ENCODE measurements at regions not wholly inside any gene's neighbourhood (a gene's known extent, or its start where the extent isn't known, plus 50 kb on each side); places are given as distances from the start of the nearest gene placed in this dataset.

DNA sequence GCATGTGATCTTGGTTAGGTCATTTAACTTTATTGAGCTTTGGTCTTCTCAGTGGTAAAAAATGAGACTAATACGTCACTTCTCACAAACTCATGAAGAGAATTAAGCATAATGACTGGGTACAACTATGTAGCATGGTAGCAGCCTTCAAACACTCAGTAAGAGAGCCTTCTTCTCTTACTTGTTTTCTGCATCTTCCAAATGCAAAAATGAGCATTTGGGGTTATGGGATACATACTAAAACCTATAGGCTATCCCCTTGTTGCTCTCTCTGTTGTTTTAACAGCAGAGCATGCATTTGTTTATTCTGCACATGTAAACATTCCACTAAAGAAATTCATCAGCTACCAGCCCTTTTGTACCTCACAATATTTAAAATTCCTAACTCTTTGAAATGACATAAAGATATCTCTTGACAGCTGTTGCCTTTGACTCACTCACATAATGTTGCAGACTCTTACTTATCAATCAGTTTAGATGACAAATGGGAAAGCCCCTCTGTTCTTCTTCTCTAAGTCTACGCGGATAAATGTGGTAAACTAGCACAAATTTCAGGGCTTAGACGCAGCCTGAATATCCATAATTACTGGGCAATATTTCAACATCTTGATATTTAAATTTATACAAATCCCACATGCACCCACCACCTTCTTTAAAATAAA, 327.3 kb upstream of the SATB1 start:
- no peak overlapping the region for H3K4me3 ChIP-seq (ENCODE audit: low read depth, low read length)
- H3K9me3 ChIP-seq (ENCODE audit: control insufficient read depth, insufficient read depth, low read depth, low read length): no peaks in the 10 kb centered on the region
- H3K4me1 ChIP-seq (ENCODE audit: control insufficient read depth, insufficient read depth, low read length): no peaks in the 10 kb centered on the region
- no peaks in the 10 kb centered on the region for H3K36me3 ChIP-seq (ENCODE audit: control insufficient read depth, insufficient read depth, low read length)
- H3K27me3 ChIP-seq (ENCODE audit: control insufficient read depth, insufficient read depth, low read length): no peaks in the 10 kb centered on the region
- H3K27ac ChIP-seq (ENCODE audit: low read depth, low read length): no peak overlapping the region
- no peak overlapping the region for H3K9ac ChIP-seq (ENCODE audit: low read length)

DNA sequence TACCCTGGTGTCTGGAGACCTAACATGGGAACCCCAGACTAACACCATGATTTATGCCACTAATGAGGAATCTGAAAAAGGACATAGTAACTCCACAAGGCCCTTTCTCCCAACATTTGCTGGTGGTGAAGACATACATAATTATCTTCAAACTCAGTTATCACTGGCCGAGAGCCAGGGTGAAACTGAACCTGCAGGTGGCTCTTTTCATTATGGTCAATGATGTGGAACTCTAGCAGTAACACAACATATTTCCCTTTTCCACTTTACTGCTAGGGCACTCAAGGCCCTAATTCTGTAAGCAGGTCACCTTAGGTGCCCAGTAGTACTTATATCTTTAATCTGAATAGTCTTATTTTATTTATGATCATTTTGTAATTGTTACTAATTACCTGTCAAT, 326.4 kb upstream of the SATB1 start:
- Histone ChIP-seq H3K4me1 (ENCODE audit: control insufficient read depth, insufficient read depth, low read length) (no peaks in the 10 kb centered on the region), H3K36me3 (ENCODE audit: control insufficient read depth, insufficient read depth, low read length) (no peaks in the 10 kb centered on the region), H3K4me3 (ENCODE audit: low read depth, low read length) (no peak overlapping the region), H3K27me3 (ENCODE audit: control insufficient read depth, insufficient read depth, low read length) (no peaks in the 10 kb centered on the region), H3K9ac (ENCODE audit: low read length) (no peak overlapping the region), H3K27ac (ENCODE audit: low read depth, low read length) (no peak overlapping the region), H3K9me3 (ENCODE audit: control insufficient read depth, insufficient read depth, low read depth, low read length) (no peaks in the 10 kb centered on the region)

DNA sequence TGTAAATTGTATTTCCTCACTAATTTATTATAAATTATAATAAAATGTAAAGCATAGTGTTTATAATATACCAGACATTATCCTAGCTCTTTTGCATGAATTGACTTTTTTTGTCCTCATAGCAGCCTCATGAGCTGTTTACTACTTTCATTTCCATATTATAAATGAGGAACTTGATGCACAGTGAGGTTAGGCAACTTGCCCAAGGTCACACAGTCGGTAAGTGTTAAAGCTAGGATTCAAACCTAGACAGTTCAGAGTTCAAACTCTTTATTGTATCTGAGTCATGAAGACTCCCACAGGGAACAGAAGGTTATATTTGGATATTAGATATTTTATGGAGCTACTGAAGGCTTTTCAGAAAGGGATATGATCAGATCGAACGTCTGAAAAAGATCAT, 322.2 kb upstream of the SATB1 start:
- H3K9me3 ChIP-seq (ENCODE audit: control insufficient read depth, insufficient read depth, low read depth, low read length): no peaks in the 10 kb centered on the region
- no peak overlapping the region for H3K9ac ChIP-seq (ENCODE audit: low read length)
- no peaks in the 10 kb centered on the region for H3K36me3 ChIP-seq (ENCODE audit: control insufficient read depth, insufficient read depth, low read length)
- H3K4me3 ChIP-seq (ENCODE audit: low read depth, low read length): no peak overlapping the region
- no peak overlapping the region for H3K27ac ChIP-seq (ENCODE audit: low read depth, low read length)
- no peaks in the 10 kb centered on the region for H3K27me3 ChIP-seq (ENCODE audit: control insufficient read depth, insufficient read depth, low read length)
- no peaks in the 10 kb centered on the region for H3K4me1 ChIP-seq (ENCODE audit: control insufficient read depth, insufficient read depth, low read length)

DNA sequence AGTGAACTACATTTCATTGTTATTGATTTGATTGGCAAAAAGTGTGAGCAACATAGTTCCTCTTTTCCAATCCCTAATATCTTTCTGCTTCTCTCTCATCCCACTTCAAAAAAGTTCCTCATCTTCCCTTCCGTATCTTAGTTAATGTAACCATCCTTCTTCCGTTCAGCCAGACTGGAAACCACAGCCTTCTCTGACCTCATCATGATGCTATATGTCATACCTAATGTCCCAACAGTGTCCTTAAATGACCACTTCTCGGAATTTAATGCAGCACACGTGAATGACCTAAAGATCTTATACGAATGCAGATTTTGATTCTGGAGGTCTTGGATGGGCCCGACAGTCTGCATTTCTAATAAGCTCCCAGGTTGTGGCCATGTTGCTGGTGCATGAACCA, 320.3 kb upstream of the SATB1 start:
- no peak overlapping the region for H3K27ac ChIP-seq (ENCODE audit: low read depth, low read length)

DNA sequence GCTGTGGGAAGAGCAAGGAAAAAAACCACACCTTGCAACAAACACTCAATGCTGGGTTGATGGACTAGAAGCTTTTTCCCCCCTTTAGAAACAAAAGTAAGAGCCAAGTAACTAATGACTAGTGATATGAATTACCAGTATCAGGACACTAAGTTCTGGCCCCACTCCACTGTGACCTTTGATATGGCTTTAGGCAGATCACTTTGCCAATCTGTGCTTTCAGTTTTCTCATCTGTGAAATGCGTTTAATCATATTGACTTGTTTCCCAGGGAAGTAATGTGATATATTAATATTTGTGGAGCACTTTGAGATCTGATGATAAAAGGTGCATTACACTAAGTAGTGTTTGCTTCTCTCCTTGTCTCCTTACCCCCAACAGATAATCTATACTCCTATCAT, 319.3 kb upstream of the SATB1 start:
- Histone ChIP-seq H3K36me3 (ENCODE audit: control insufficient read depth, insufficient read depth, low read length) (no peaks in the 10 kb centered on the region), H3K4me3 (ENCODE audit: low read depth, low read length) (no peak overlapping the region), H3K9me3 (ENCODE audit: control insufficient read depth, insufficient read depth, low read depth, low read length) (no peaks in the 10 kb centered on the region), H3K4me1 (ENCODE audit: control insufficient read depth, insufficient read depth, low read length) (no peaks in the 10 kb centered on the region), H3K27ac (ENCODE audit: low read depth, low read length) (no peak overlapping the region), H3K9ac (ENCODE audit: low read length) (no peak overlapping the region), H3K27me3 (ENCODE audit: control insufficient read depth, insufficient read depth, low read length) (no peaks in the 10 kb centered on the region)

More for the DNA sequence above, 320.3 kb upstream of the SATB1 start:
- Histone ChIP-seq H3K27me3 (ENCODE audit: control insufficient read depth, insufficient read depth, low read length) (no peaks in the 10 kb centered on the region), H3K4me3 (ENCODE audit: low read depth, low read length) (no peak overlapping the region), H3K36me3 (ENCODE audit: control insufficient read depth, insufficient read depth, low read length) (no peaks in the 10 kb centered on the region), H3K9me3 (ENCODE audit: control insufficient read depth, insufficient read depth, low read depth, low read length) (no peaks in the 10 kb centered on the region), H3K4me1 (ENCODE audit: control insufficient read depth, insufficient read depth, low read length) (no peaks in the 10 kb centered on the region), H3K9ac (ENCODE audit: low read length) (no peak overlapping the region)

DNA sequence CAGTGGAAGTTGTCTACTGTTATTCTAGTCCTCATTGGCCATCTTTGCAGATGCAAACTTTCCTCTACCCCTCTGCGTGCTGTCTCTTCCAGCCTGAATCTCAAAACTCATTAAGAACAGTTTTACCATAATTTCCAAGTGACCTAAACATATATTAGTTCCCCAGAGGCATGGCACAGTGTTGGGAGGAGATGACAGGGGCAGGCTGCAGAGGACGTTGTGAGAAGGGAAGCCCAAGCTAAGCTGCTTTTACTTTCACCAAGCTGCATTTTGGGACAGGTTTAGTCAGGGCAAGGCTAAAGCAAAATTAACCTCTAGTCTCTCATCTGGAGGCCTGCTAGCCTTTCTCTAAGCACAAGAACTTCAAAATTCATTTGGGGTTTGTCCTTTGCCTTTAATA, 318.6 kb upstream of the SATB1 start:
- no peaks in the 10 kb centered on the region for H3K36me3 ChIP-seq (ENCODE audit: control insufficient read depth, insufficient read depth, low read length)
- H3K9me3 ChIP-seq (ENCODE audit: control insufficient read depth, insufficient read depth, low read depth, low read length): no peaks in the 10 kb centered on the region
- no peak overlapping the region for H3K9ac ChIP-seq (ENCODE audit: low read length)
- no peaks in the 10 kb centered on the region for H3K27me3 ChIP-seq (ENCODE audit: control insufficient read depth, insufficient read depth, low read length)
- no peak overlapping the region for H3K4me3 ChIP-seq (ENCODE audit: low read depth, low read length)
- H3K4me1 ChIP-seq (ENCODE audit: control insufficient read depth, insufficient read depth, low read length): no peaks in the 10 kb centered on the region
- H3K27ac ChIP-seq (ENCODE audit: low read depth, low read length): no peak overlapping the region

DNA sequence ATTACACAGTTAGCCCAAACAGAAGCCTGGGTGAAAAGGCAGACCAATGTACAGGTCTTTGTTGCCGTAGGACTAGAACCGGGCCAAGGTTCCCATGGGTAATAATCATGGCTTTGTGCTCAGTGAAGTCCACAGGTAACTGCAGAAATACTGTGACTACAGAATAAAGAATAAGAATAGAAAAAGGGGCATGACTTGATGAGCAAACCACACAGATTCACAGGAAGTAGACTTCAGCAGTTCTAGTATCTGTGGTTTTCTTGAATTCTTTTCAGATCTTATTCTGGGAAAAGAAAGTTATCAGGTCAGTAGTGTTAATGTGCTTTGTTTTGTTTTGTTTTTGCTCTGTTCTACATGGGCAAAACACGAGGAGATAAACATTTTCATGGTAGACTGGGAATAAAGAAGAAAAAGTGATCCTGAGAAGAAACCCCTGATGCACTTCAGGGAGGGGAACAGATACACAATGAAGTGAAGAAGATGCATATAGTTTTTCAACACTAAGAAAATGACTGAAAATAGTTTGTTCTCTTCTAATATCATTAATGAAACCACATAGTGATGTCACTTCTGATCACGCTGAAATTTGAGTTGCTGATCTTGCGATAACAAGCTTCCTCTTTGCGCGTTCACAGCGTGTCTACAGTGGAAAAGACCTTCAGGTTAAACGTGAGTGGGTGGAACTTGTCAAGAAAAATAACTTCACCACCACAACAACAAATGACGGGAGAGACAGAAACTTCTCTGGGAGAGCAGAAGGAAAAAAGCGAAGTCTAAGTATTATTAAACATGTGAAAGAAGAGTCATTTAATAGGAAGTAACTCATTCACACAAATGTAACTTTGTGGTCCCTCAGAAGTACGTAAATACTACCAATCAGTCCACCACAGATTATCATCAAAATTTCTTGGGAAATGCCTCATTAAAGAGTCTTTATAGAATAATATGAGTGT, 315.8 kb upstream of the SATB1 start:
- H3K4me3 ChIP-seq (ENCODE audit: low read depth, low read length): no peak overlapping the region
- no peaks in the 10 kb centered on the region for H3K36me3 ChIP-seq (ENCODE audit: control insufficient read depth, insufficient read depth, low read length)
- no peak overlapping the region for H3K27ac ChIP-seq (ENCODE audit: low read depth, low read length)
- no peaks in the 10 kb centered on the region for H3K9me3 ChIP-seq (ENCODE audit: control insufficient read depth, insufficient read depth, low read depth, low read length)
- H3K4me1 ChIP-seq (ENCODE audit: control insufficient read depth, insufficient read depth, low read length): no peaks in the 10 kb centered on the region
- no peaks in the 10 kb centered on the region for H3K27me3 ChIP-seq (ENCODE audit: control insufficient read depth, insufficient read depth, low read length)
- no peak overlapping the region for H3K9ac ChIP-seq (ENCODE audit: low read length)

DNA sequence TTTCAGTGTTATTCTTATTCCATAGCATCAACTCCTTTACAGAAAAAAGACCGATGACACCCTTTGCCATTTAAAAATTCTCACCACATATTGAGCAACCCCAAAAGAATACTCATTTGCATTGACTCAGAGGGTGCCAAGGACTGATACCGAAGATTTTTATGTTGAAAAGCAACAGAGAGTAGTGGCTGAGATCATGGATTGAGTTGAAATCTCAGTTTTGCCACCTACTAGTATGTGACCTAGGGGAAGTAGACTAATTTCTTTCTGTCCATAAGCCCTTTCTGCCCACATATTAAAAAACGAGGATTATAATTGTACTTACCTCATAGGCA, 313.9 kb upstream of the SATB1 start:
- H3K9ac ChIP-seq (ENCODE audit: low read length): no peak overlapping the region
- H3K4me1 ChIP-seq (ENCODE audit: control insufficient read depth, insufficient read depth, low read length): no peaks in the 10 kb centered on the region
- H3K27ac ChIP-seq (ENCODE audit: low read depth, low read length): no peak overlapping the region
- no peaks in the 10 kb centered on the region for H3K27me3 ChIP-seq (ENCODE audit: control insufficient read depth, insufficient read depth, low read length)
- H3K9me3 ChIP-seq (ENCODE audit: control insufficient read depth, insufficient read depth, low read depth, low read length): no peaks in the 10 kb centered on the region
- no peaks in the 10 kb centered on the region for H3K36me3 ChIP-seq (ENCODE audit: control insufficient read depth, insufficient read depth, low read length)
- no peak overlapping the region for H3K4me3 ChIP-seq (ENCODE audit: low read depth, low read length)

DNA sequence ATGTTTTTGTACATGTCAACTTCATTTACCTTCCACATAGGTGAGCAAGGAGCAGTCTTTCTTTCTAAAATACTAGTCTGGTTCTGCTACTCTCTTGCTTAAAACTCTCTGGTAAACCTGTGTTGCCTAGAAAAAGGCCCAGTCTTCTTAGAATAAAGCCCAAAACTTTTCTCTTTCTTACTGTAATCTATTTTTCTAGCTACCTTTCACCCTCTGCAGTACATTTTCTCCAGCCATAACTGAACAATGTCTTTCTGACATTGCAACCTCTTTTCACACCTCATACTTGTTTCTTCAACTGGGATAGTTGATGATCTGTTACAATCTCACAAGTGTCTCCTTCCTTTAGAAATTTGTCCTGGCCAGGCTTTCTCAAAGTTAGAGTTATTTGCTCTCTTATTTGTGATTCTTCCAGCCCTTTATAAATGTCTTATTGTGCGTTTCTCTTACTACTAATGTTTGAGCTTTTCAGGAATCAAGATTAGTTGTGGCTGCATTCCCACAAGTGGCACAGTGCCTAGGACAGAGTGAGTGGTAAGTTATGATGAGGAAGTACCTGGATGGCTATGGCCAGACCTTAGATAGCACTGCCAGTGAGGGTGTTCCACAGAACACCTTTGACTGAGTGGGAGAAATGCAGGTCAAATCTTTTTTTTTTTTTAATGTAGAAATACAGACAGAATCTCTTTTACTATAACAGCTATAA, 313.4 kb upstream of the SATB1 start:
- H3K27ac ChIP-seq (ENCODE audit: low read depth, low read length): no peak overlapping the region
- no peak overlapping the region for H3K9ac ChIP-seq (ENCODE audit: low read length)
- H3K9me3 ChIP-seq (ENCODE audit: control insufficient read depth, insufficient read depth, low read depth, low read length): no peaks in the 10 kb centered on the region
- no peaks in the 10 kb centered on the region for H3K36me3 ChIP-seq (ENCODE audit: control insufficient read depth, insufficient read depth, low read length)
- no peaks in the 10 kb centered on the region for H3K4me1 ChIP-seq (ENCODE audit: control insufficient read depth, insufficient read depth, low read length)
- no peaks in the 10 kb centered on the region for H3K27me3 ChIP-seq (ENCODE audit: control insufficient read depth, insufficient read depth, low read length)
- no peak overlapping the region for H3K4me3 ChIP-seq (ENCODE audit: low read depth, low read length)

DNA sequence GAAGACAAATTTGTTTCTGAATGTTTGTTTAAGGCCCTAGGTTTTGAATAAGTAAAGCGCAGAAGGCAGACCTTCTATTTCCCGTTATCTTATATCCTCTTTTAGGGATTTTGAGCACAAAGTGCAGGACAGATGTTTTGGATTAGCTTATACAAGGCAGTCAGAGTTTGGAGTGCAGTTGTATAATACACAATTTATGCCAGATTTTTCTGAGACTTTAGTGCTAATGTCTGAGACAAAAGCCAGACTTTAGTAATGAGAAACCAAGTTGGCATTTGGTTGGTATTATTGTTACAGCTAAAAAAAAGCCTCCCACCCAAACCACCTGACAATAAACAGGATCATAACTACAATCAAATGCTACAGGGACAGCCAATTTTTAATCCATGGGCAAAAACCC, 309.9 kb upstream of the SATB1 start:
- no peaks in the 10 kb centered on the region for H3K36me3 ChIP-seq (ENCODE audit: control insufficient read depth, insufficient read depth, low read length)
- H3K4me3 ChIP-seq (ENCODE audit: low read depth, low read length): no peak overlapping the region
- H3K9me3 ChIP-seq (ENCODE audit: control insufficient read depth, insufficient read depth, low read depth, low read length): no peaks in the 10 kb centered on the region
- H3K9ac ChIP-seq (ENCODE audit: low read length): no peak overlapping the region
- no peaks in the 10 kb centered on the region for H3K27me3 ChIP-seq (ENCODE audit: control insufficient read depth, insufficient read depth, low read length)
- H3K27ac ChIP-seq (ENCODE audit: low read depth, low read length): no peak overlapping the region
- no peaks in the 10 kb centered on the region for H3K4me1 ChIP-seq (ENCODE audit: control insufficient read depth, insufficient read depth, low read length)

DNA sequence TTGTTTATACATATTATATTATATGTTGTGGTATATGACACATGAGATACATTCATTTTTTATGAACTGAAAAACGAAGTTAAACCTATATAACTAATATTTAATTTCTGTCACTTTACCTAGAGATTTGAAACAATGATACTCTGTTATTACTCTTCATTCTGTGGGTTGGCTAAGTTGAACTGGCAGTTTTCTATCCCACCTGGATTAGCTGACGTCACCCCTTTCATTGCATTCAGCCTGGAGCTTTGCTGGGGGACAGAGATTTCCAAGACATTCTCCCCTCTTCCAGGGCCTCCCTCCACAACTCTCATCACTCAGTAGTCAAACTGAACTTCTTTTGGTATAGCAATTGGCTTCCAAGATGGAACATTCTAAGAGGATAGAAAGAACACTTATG, 309.2 kb upstream of the SATB1 start:
- H3K4me1 ChIP-seq (ENCODE audit: control insufficient read depth, insufficient read depth, low read length): no peaks in the 10 kb centered on the region
- H3K36me3 ChIP-seq (ENCODE audit: control insufficient read depth, insufficient read depth, low read length): no peaks in the 10 kb centered on the region
- H3K9me3 ChIP-seq (ENCODE audit: control insufficient read depth, insufficient read depth, low read depth, low read length): no peaks in the 10 kb centered on the region
- no peak overlapping the region for H3K9ac ChIP-seq (ENCODE audit: low read length)
- H3K27ac ChIP-seq (ENCODE audit: low read depth, low read length): no peak overlapping the region
- H3K27me3 ChIP-seq (ENCODE audit: control insufficient read depth, insufficient read depth, low read length): no peaks in the 10 kb centered on the region
- H3K4me3 ChIP-seq (ENCODE audit: low read depth, low read length): no peak overlapping the region

Data from HUES6 (cell line).